Panc1 (cell line): ENCODE measurements at regions not wholly inside any gene's neighbourhood (a gene's known extent, or its start where the extent isn't known, plus 50 kb on each side); places are given as distances from the start of the nearest gene placed in this dataset.

ENCODE experiments used
- POLR2AphosphoS5 ChIP-seq: IDR thresholded peaks from 2 replicates; pipeline ENCODE4 v1.6.1; 2012; ENCODE audit warnings: mild to moderate bottlenecking, low read depth, low read length, moderate library complexity
- SIN3A ChIP-seq: IDR thresholded peaks from 2 replicates; pipeline ENCODE4 v1.6.1; 2012; ENCODE audit warnings: low read depth, mild to moderate bottlenecking, low read length, moderate library complexity, borderline replicate concordance; ENCODE audit not compliant: insufficient read depth
- TF ChIP-seq, protein P1 (sequence below): fragments of 450-650 bp; IDR thresholded peaks from 2 replicates; pipeline ENCODE4 v1.5.1; 2017; ENCODE audit warnings: mild to moderate bottlenecking
- TF ChIP-seq, protein P2 (sequence below), 2 experiments: IDR thresholded peaks; 2 replicates each; pipeline ENCODE4 v1.6.1; 2011 to 2012; ENCODE audit warnings: low read depth in 2 of 2, control low read depth in 1 of 2, low read length in 1 of 2, mild to moderate bottlenecking in 1 of 2, moderate library complexity in 1 of 2; ENCODE audit not compliant: insufficient read depth in 1 of 2

DNA sequence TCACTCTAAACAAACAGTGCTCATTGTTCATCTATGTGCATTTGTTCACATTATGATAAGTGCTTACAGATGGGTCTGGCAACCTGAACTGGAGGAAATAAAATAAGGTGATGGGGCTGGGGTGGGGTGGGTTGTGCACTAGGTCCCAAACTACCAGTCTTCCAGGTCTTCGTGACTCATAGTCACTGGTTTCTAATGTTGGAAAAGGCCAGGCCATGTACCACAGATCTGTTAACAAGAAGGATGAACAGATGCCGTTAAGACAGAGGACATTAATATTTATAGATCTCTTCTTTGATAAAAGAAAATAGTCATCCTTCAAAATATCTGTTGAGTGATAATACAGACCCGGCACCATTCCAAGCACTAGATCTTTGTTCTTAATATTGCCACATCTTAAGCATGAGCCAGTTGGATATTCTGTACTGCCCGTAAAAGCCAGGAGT, 71.4 kb upstream of the STARD4 start:
- TF ChIP-seq, protein P1, sequence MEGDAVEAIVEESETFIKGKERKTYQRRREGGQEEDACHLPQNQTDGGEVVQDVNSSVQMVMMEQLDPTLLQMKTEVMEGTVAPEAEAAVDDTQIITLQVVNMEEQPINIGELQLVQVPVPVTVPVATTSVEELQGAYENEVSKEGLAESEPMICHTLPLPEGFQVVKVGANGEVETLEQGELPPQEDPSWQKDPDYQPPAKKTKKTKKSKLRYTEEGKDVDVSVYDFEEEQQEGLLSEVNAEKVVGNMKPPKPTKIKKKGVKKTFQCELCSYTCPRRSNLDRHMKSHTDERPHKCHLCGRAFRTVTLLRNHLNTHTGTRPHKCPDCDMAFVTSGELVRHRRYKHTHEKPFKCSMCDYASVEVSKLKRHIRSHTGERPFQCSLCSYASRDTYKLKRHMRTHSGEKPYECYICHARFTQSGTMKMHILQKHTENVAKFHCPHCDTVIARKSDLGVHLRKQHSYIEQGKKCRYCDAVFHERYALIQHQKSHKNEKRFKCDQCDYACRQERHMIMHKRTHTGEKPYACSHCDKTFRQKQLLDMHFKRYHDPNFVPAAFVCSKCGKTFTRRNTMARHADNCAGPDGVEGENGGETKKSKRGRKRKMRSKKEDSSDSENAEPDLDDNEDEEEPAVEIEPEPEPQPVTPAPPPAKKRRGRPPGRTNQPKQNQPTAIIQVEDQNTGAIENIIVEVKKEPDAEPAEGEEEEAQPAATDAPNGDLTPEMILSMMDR = no peak
- TF ChIP-seq POLR2AphosphoS5 (no peak), SIN3A (no peak)
- TF ChIP-seq, protein P2, sequence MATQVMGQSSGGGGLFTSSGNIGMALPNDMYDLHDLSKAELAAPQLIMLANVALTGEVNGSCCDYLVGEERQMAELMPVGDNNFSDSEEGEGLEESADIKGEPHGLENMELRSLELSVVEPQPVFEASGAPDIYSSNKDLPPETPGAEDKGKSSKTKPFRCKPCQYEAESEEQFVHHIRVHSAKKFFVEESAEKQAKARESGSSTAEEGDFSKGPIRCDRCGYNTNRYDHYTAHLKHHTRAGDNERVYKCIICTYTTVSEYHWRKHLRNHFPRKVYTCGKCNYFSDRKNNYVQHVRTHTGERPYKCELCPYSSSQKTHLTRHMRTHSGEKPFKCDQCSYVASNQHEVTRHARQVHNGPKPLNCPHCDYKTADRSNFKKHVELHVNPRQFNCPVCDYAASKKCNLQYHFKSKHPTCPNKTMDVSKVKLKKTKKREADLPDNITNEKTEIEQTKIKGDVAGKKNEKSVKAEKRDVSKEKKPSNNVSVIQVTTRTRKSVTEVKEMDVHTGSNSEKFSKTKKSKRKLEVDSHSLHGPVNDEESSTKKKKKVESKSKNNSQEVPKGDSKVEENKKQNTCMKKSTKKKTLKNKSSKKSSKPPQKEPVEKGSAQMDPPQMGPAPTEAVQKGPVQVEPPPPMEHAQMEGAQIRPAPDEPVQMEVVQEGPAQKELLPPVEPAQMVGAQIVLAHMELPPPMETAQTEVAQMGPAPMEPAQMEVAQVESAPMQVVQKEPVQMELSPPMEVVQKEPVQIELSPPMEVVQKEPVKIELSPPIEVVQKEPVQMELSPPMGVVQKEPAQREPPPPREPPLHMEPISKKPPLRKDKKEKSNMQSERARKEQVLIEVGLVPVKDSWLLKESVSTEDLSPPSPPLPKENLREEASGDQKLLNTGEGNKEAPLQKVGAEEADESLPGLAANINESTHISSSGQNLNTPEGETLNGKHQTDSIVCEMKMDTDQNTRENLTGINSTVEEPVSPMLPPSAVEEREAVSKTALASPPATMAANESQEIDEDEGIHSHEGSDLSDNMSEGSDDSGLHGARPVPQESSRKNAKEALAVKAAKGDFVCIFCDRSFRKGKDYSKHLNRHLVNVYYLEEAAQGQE (IDR thresholded peaks at IDR 0.05; ENCODE audit: insufficient read depth in 1 of 2, low read depth in 2 of 2, low read length in 1 of 2) = no peak
